HG03135 (cell line): ENCODE measurements at regions not wholly inside any gene's neighbourhood (a gene's known extent, or its start where the extent isn't known, plus 50 kb on each side); places are given as distances from the start of the nearest gene placed in this dataset.
"Not testable (repeated sequence)": the region's sequence is repeated elsewhere in the genome, so short reads cannot be mapped to it uniquely, and the experiment has no call there.

Experiments
- ATAC-seq: cut with Tn5 transposase; IDR thresholded peaks from one replicate; pipeline ENCODE4 v1.9.1; 2021; ENCODE audit warnings: mild to moderate bottlenecking, moderate library complexity; ENCODE audit not compliant: unreplicated experiment

GRCh38 chr5:166709691-166710090 lies 1581.8 kb upstream of the WWC1 start:
- no peak for ATAC-seq

- no peak for ATAC-seq
These were observed 1581.2 kb upstream of the WWC1 start for GRCh38 chr5:166710271-166710670.

- no peak for ATAC-seq
These were observed 1578.8 kb upstream of the WWC1 start for GRCh38 chr5:166712447-166713185.

- ATAC-seq, result no peak
These were observed 1578.2 kb upstream of the WWC1 start for GRCh38 chr5:166713295-166713694.

GRCh38 chr5:166716856-166717492 lies 1574.5 kb upstream of the WWC1 start:
- no peak for ATAC-seq

GRCh38 chr5:166719991-166720390 lies 1571.5 kb upstream of the WWC1 start:
- ATAC-seq, result no peak

- no peak for ATAC-seq
These were observed 1568.5 kb upstream of the WWC1 start for GRCh38 chr5:166722939-166723338.

GRCh38 chr5:166724284-166724683 lies 1567.2 kb upstream of the WWC1 start:
- no peak for ATAC-seq

GRCh38 chr5:166725593-166725992 lies 1565.9 kb upstream of the WWC1 start:
- no peak for ATAC-seq

- ATAC-seq, result no peak
These were observed 1565.0 kb upstream of the WWC1 start for GRCh38 chr5:166726406-166726805.

GRCh38 chr5:166742951-166743350 lies 1548.5 kb upstream of the WWC1 start:
- not testable (repeated sequence) for ATAC-seq

- ATAC-seq, result no peak
These were observed 1544.9 kb upstream of the WWC1 start for GRCh38 chr5:166746506-166746905.

- no peak for ATAC-seq
These were observed 1541.1 kb upstream of the WWC1 start for GRCh38 chr5:166750376-166750775.

- no peak for ATAC-seq
These were observed 1533.3 kb upstream of the WWC1 start for GRCh38 chr5:166758151-166758550.

- ATAC-seq, result no peak
These were observed 1523.6 kb upstream of the WWC1 start for GRCh38 chr5:166767858-166768257.

GRCh38 chr5:166768536-166768935 lies 1522.9 kb upstream of the WWC1 start:
- ATAC-seq, result no peak

GRCh38 chr5:166772770-166773169 lies 1518.7 kb upstream of the WWC1 start:
- ATAC-seq, result no peak

GRCh38 chr5:166781737-166782136 lies 1509.7 kb upstream of the WWC1 start:
- no peak for ATAC-seq

- ATAC-seq, result no peak
These were observed 1506.8 kb upstream of the WWC1 start for GRCh38 chr5:166784545-166785078.

- ATAC-seq, result no peak
These were observed 1505.3 kb upstream of the WWC1 start for GRCh38 chr5:166786178-166786577.

- ATAC-seq, result no peak
These were observed 1504.6 kb upstream of the WWC1 start for GRCh38 chr5:166786889-166787288.

- no peak for ATAC-seq
These were observed 1503.4 kb upstream of the WWC1 start for GRCh38 chr5:166788050-166788449.
